Adipocyte (in vitro differentiated cells): ENCODE measurements at regions not wholly inside any gene's neighbourhood (a gene's known extent, or its start where the extent isn't known, plus 50 kb on each side); places are given as distances from the start of the nearest gene placed in this dataset.
"Not testable (repeated sequence)": the region's sequence is repeated elsewhere in the genome, so short reads cannot be mapped to it uniquely, and the experiment has no call there.

Experiments
- DNase-seq: peaks from one replicate; pipeline ENCODE4 v3.0.0-alpha.2; 2015; ENCODE audit warnings: low read depth
- H3K27me3 ChIP-seq: replicated peaks from 2 replicates; pipeline ENCODE4 v1.7.0; 2013; ENCODE audit warnings: mild to moderate bottlenecking, low read length, moderate library complexity; ENCODE audit not compliant: control insufficient read depth, insufficient read depth
- H3K36me3 ChIP-seq: 2 replicates; pipeline ENCODE4 v1.7.0; 2013; ENCODE audit warnings: low read length, mild to moderate bottlenecking, moderate library complexity; ENCODE audit not compliant: control insufficient read depth, insufficient read depth, severe bottlenecking
- H3K4me1 ChIP-seq: 2 replicates; pipeline ENCODE4 v1.7.0; 2013; ENCODE audit warnings: mild to moderate bottlenecking, low read length, moderate library complexity; ENCODE audit not compliant: control insufficient read depth, insufficient read depth
- H3K4me3 ChIP-seq: 2 replicates; pipeline ENCODE4 v1.7.0; 2013; ENCODE audit warnings: mild to moderate bottlenecking, low read length, moderate library complexity
- H3K9ac ChIP-seq: 2 replicates; pipeline ENCODE4 v1.7.0; 2013; ENCODE audit warnings: mild to moderate bottlenecking, low read length, moderate library complexity
- H3K9me3 ChIP-seq: 2 replicates; pipeline ENCODE4 v1.7.0; 2013; ENCODE audit warnings: mild to moderate bottlenecking, low read length, moderate library complexity; ENCODE audit not compliant: control insufficient read depth

DNA sequence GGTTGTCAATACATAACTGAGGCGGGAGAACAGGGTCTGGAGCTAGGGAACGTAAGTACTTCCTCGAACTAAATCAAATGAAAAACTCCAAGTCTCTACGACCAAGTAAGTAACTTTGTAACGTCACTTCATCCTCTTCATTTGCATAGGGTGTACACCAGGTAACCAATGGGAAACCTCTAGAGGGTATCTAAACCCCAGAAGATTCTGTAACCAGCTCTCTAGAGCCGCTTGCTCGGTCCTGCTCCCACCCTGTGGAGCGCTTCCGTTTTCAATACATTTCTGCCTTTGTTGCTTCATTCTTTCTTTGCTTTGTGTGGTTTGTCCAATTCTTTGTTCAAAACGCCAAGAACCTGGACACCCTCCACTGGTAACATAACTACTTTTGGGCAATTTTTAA lies 133.5 kb upstream of the TMEM170B start:
- Histone ChIP-seq H3K4me1 (peaks cover 6% of the 10 kb centered on the region), H3K4me3 (no peak overlapping the region), H3K9me3 (no peaks in the 10 kb centered on the region), H3K27me3 (no peaks in the 10 kb centered on the region), H3K9ac (no peak overlapping the region), H3K36me3 (no peaks in the 10 kb centered on the region)
- DNase-seq = no peak

DNA sequence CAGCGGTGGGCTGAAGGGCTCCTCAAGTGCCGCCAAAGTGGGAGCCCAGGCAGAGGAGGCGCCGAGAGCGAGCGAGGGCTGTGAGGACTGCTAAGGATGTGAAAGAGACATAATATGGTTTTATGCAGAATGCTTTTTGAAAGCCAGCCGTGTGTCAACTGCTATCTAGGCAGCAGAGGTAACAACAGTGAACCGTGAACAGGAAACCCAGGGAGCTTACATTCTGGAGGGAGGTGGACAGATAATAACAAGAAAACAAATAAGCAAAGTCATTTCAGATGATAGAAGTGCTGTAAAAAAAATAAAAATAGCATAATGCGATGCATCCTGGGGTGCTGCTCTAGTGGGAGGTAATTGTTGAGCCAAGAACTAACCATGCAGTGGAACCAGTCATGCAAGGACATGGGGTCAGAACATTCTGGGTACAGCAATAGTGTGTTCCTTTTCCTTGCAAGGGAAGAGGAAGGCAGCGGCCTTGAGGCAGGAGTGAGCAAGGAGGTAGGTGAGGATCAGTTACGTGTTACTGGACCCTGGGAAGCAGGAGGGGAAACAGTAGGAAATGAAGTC lies 134.4 kb upstream of the TMEM170B start:
- H3K9ac ChIP-seq = no peak overlapping the region
- no peaks in the 10 kb centered on the region for H3K27me3 ChIP-seq
- no peaks in the 10 kb centered on the region for H3K36me3 ChIP-seq
- DNase-seq = no peak
- no peaks in the 10 kb centered on the region for H3K9me3 ChIP-seq
- no peak overlapping the region for H3K4me3 ChIP-seq
- H3K4me1 ChIP-seq = peaks cover 13% of the 10 kb centered on the region

DNA sequence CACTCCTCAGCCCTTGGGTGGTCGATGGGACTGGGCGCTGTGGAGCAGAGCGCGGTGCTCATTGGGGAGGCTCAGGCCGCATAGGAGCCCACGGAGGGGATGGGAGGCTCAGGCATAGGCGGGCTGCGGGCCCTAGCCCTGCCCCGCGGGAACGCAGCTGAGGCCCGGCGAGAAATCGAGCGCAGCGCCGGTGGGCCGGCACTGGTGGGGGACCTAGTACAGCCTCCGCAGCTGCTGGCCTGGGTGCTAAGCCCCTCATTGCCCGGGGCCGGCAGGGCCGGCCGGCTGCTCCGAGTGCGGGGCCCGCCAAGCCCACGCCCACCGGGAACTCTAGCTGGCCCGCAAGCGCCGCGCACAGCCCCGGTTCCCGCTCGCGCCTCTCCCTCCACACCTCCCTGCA lies 135.0 kb upstream of the TMEM170B start:
- not testable (repeated sequence) for H3K4me3 ChIP-seq, DNase-seq, H3K27me3 ChIP-seq, H3K9ac ChIP-seq, H3K36me3 ChIP-seq, H3K9me3 ChIP-seq
- H3K4me1 ChIP-seq = peaks cover 14% of the 10 kb centered on the region

DNA sequence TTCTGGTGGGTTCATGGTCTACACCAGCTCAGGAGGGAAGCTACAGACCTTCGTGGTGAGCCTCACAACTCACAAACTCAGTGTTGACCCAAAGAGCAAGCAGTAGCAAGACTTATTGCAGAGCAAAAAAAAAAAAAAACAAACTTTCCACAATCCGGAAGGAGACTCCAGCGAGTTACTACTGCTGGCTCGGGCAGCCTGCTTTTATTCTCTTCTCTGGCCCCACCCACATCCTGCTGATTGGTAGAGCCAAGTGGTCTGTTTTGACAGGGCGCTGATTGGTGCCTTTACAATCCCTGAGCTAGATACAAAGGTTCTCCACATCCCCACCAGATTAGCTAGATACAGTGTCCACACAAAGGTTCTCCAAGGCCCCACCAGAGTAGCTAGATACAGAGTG lies 135.6 kb upstream of the TMEM170B start:
- H3K9me3 ChIP-seq, H3K9ac ChIP-seq, DNase-seq, H3K27me3 ChIP-seq, H3K4me3 ChIP-seq, H3K36me3 ChIP-seq: not testable (repeated sequence)
- peaks cover 14% of the 10 kb centered on the region for H3K4me1 ChIP-seq

DNA sequence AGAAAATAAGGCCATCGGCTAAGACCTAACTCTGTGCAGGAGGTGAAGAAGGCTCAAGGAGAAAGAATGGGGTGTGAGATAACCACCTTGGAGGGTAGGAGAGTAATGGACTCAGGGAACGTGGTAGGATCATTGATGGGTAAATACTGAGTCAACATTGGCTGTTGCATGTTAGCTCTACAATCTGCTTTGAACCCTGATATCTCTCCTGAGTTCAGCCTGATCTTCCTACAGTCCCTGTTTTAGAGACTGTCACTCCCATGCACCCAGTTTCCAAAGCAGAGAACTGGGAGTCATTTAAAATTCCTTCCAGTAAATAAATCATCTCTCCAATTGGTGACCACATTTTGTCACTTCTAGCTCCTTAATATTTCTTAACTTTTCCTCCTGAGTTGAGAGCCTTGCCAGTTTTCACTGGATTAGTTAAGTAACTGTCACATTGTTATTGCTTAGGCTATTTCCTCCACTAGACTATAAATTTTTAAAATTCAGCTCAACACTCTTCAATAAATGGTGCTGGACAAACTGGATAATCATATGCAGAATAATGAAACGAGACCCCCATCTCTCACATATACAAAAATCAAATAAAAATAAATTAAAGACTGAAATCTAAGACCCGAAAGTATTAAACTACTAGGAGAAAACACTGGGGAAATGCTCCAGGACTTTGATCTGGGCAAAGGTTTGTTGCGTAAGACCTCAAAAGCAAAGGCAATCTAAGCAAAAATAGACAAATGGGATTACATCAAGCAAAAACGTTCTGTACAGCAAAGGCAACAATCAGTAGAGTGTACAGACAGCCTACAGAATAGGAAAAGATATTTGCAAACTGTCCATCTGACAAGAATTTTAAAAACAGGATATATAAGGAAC lies 138.9 kb upstream of the TMEM170B start:
- H3K4me1 ChIP-seq = peaks cover 14% of the 10 kb centered on the region
- H3K9ac ChIP-seq = no peak overlapping the region
- no peaks in the 10 kb centered on the region for H3K36me3 ChIP-seq
- H3K4me3 ChIP-seq = no peak overlapping the region
- peaks cover 8% of the 10 kb centered on the region for H3K27me3 ChIP-seq
- peak; percentile 61 for DNase-seq
- no peaks in the 10 kb centered on the region for H3K9me3 ChIP-seq

DNA sequence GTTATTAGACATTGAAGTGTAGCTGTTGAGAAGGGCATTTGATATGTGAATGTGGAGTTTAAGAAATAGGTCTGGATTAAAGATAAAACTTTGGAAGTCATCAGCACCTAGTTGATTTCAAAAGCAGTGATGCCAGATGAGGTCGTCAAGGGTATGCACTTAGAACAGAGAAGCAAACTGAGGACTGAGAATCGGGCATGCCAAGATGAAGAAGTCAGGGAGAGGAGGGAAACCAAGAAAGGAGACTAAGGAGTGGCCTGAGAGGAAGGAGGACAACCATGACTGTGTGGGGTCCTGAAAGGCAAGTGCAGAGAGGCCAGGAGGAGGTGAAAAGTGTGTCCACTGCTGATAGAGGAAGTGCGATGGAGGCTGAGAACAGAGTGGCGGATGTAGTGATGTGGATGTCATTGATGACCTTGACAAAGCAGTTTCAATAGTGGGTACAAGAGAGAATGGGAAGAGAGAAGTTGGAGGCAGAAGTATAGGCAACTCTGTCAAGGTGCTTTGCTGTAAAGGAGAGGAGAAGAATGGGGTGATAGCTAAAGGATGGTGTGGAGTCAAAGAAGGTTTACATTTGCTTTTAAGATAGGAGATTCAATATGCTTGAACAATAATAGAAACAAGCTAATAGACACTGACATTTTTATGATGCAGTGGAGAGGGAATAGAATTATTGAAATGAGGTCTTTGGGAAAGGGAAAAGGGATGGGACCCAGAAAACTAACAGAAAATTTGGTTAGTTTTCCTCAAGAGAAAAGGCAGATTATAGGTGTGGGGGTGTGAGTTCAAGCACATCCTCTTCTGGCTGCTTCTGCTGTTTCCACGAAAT lies 139.7 kb upstream of the TMEM170B start:
- H3K4me3 ChIP-seq = no peak overlapping the region
- no peaks in the 10 kb centered on the region for H3K36me3 ChIP-seq
- no peak for DNase-seq
- no peaks in the 10 kb centered on the region for H3K9me3 ChIP-seq
- H3K27me3 ChIP-seq = peaks cover 8% of the 10 kb centered on the region
- no peak overlapping the region for H3K9ac ChIP-seq
- peaks cover 17% of the 10 kb centered on the region for H3K4me1 ChIP-seq

DNA sequence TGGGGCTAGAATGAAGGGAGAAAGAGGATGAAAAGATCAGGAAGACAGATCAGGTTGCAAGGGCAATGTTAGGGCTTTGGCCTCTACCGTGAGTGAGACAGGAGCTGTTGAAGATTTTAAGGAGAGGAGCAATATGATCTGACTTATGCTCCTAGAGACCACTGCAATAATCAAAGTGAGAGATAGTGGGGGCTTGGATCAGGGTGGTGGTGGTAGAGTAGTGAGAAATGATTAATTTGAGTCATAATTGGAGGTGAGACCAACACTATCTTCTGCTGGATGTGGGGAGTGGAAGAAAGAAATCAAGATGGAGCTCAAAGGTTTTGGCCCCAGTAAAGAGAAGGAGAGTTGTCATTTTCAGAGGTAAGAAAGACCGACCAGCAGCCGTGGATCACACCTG lies 140.7 kb upstream of the TMEM170B start:
- H3K27me3 ChIP-seq = peaks cover 8% of the 10 kb centered on the region
- H3K4me3 ChIP-seq = no peak overlapping the region
- H3K4me1 ChIP-seq = peaks cover 17% of the 10 kb centered on the region
- H3K9ac ChIP-seq = no peak overlapping the region
- H3K9me3 ChIP-seq = peaks cover 2% of the 10 kb centered on the region
- no peaks in the 10 kb centered on the region for H3K36me3 ChIP-seq
- DNase-seq = no peak

DNA sequence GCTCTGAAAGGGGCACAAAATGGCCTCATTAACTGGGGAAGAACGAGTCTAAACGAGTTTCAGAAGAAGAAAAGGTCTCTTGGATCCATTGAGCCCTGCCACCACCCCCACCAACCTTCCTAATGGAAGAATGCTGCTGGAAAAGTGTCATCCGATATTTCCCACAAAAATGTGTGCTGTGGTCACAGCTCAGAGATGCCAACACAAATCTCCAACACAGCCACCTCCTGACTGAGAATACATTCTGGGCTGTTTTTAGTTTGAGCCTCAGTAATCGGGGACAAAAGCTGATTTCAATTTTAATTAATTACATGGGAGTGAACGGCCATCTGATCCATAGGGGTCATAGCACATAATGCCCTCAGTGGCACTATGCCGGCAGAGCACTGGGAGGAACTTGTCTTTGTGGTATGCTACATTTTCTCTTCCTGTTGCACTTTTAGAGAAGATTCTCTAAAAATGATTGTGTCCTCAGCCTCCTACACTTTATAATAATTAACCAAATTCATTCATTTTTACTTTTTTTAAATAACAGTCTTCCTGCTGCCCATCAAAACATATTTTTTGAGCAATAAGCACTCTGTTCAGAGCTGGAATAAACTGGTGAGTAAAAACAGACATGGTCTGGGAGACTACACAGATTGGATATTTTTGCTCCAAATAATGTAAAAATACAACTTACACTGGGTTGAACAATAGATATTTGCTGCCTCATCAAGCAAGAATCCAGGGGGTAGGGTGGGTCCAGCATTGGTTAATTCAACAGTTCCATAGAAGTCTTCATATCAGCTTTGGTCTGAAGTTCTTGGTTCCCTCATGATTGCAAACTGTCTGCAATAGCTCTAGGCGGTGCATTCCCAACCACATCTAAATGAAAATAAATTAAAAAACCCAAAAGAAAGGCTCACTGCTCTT lies 143.6 kb upstream of the TMEM170B start:
- Histone ChIP-seq H3K9me3 (peaks cover 3% of the 10 kb centered on the region), H3K4me3 (no peak overlapping the region), H3K36me3 (no peaks in the 10 kb centered on the region), H3K9ac (no peak overlapping the region), H3K4me1 (peaks cover 12% of the 10 kb centered on the region), H3K27me3 (peaks cover 8% of the 10 kb centered on the region)
- DNase-seq = peak; percentile 43

DNA sequence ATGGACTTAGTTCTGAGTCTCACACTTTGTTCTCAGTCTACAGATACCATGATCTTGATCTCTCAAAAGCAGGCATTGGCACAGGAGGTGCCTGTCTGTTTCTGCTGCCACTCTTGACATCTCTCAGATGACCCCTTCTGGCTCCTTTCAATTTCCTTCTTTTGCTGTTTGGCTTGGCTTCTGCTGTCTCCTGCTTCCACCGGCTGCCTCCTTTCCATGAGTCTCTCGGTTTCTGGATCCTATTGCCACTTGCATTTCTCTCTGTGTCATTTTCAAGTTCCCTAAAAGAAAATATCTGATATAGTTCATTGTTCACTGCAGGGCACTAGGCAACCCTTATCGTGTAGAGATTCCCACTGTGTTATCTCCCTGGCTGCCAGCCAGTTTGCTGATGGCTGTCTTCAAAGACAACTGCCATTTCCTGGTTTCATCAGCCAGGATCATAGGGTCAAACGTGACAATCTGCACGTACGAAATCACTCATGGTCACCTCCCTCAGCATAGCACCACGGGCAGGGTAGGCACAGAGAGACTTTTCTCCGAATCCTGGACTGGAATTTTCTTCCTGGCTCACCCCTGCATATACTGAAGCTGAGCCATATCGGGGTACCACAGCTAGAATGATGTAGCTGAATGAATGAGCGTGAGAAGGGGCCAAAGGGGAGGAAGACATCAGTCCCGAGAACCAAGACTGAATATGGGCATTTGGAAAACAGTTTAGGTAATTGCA lies 144.6 kb upstream of the TMEM170B start:
- H3K36me3 ChIP-seq = no peaks in the 10 kb centered on the region
- H3K9ac ChIP-seq = no peak overlapping the region
- no peak for DNase-seq
- H3K27me3 ChIP-seq = peaks cover 8% of the 10 kb centered on the region
- H3K4me1 ChIP-seq = peaks cover 3% of the 10 kb centered on the region
- peaks cover 3% of the 10 kb centered on the region for H3K9me3 ChIP-seq
- no peak overlapping the region for H3K4me3 ChIP-seq
